Sigmoid colon (tissue), 6 donors: ENCODE measurements at regions not wholly inside any gene's neighbourhood (a gene's known extent, or its start where the extent isn't known, plus 50 kb on each side); places are given as distances from the start of the nearest gene placed in this dataset.
A peak's percentile ranks its signal among the peaks of the same experiment; 100 is the strongest.

ENCODE experiments used
- DNase-seq: peaks from one replicate; pipeline ENCODE4 v3.0.0-alpha.2; 2019
- H3K27ac ChIP-seq, 4 donors: fragments of 200-600 bp; sonication (generic); one replicate each; pipeline ENCODE4 v1.5.1; 2016 to 2019; ENCODE audit warnings: mild to moderate bottlenecking in 1 of 4
- H3K27me3 ChIP-seq, 3 donors: fragments of 200-600 bp; sonication (generic); one replicate each; pipeline ENCODE4 v1.5.1; 2019; ENCODE audit warnings: mild to moderate bottlenecking in 1 of 3
- H3K36me3 ChIP-seq, 4 donors: fragments of 200-600 bp; sonication (generic); one replicate each; pipeline ENCODE4 v1.5.1; 2016 to 2019
- H3K4me1 ChIP-seq, 4 donors: fragments of 200-600 bp; sonication (generic); one replicate each; pipeline ENCODE4 v1.5.1; 2017 to 2019
- H3K4me3 ChIP-seq, 4 donors: fragments of 200-600 bp; sonication (generic); one replicate each; pipeline ENCODE4 v1.5.1; 2017 to 2019; ENCODE audit warnings: mild to moderate bottlenecking in 2 of 4, moderate library complexity in 1 of 4
- H3K9me3 ChIP-seq, 4 donors: fragments of 200-600 bp in 3 of 4; sonication (generic) in 3 of 4; one replicate each; pipeline versions ENCODE4 v1.5.1 to v1.6.1; 2013 to 2019
- EP300 ChIP-seq, 4 donors: sonication (generic); formaldehyde crosslinking; IDR thresholded peaks; one replicate each; pipeline ENCODE4 v1.6.1; 2017; ENCODE audit warnings: antibody characterized with exemption in 4 of 4
- POLR2A ChIP-seq, 2 donors: fragments of 450-650 bp; IDR thresholded peaks; one replicate each; pipeline ENCODE4 v1.6.1; 2016; ENCODE audit warnings: antibody characterized with exemption in 2 of 2, mild to moderate bottlenecking in 2 of 2, moderate library complexity in 2 of 2
- POLR2AphosphoS5 ChIP-seq, 4 donors: sonication (generic); formaldehyde crosslinking; IDR thresholded peaks; one replicate each; pipeline ENCODE4 v1.6.1; 2017; ENCODE audit warnings: antibody characterized with exemption in 4 of 4
- WGBS, 2 donors: extraction: QIAGEN DNeasy Blood & Tissue Kit; methylation state at CpG; one replicate each; pipeline ENCODE4 v1.1.7; 2013; 5-methylcytosine and 5-hydroxymethylcytosine counted together
- intact Hi-C: fragments of 100-400 bp; cut with DNase I; formaldehyde crosslinking; loops from one replicate; pipeline ENCODE4 v1.15.1; 2023
- TF ChIP-seq, protein P1 (sequence below), 4 experiments: fragments of 450-650 bp in 3 of 4; fragments of 200-600 bp in 1 of 4; IDR thresholded peaks; one replicate each; pipeline ENCODE4 v1.5.1; 2016 to 2019; ENCODE audit warnings: antibody characterized with exemption in 4 of 4, mild to moderate bottlenecking in 3 of 4, moderate library complexity in 2 of 4
- donor health status: healthy with polysubstance abuse.
- donor health status: healthy.

GRCh38 chr4:38275331-38276100, 315.3 kb downstream of the PTTG2 start:
- H3K4me1 ChIP-seq, result peaks cover 0 to 15% (median 10%) of the 10 kb centered on the region in 4 donors
- intact Hi-C loops, result no loop called here
- no peaks in the 10 kb centered on the region for H3K36me3 ChIP-seq
- H3K27ac ChIP-seq, result no peak overlapping the region
- DNase-seq, result no peak
- H3K27me3 ChIP-seq, result no peaks in the 10 kb centered on the region
- H3K4me3 ChIP-seq, result no peak overlapping the region
- TF ChIP-seq EP300 (IDR thresholded peaks at IDR 0.05) (no peak), POLR2AphosphoS5 (IDR thresholded peaks at IDR 0.05) (no peak)
- H3K9me3 ChIP-seq, result no peaks in the 10 kb centered on the region
- WGBS, 2 donors, result 35 to 56% methylated on average over 5 of the region's 5 CpGs

GRCh38 chr4:38278255-38278654, 318.1 kb downstream of the PTTG2 start:
- peaks cover 0 to 30% (median 23%) of the 10 kb centered on the region in 4 donors for H3K4me1 ChIP-seq
- no peak for DNase-seq
- no peaks in the 10 kb centered on the region for H3K36me3 ChIP-seq
- intact Hi-C loops, result no loop called here
- TF ChIP-seq POLR2AphosphoS5 (IDR thresholded peaks at IDR 0.05) (no peak), EP300 (IDR thresholded peaks at IDR 0.05) (no peak), POLR2A (IDR thresholded peaks at IDR 0.05) (no peak)
- TF ChIP-seq, protein P1, sequence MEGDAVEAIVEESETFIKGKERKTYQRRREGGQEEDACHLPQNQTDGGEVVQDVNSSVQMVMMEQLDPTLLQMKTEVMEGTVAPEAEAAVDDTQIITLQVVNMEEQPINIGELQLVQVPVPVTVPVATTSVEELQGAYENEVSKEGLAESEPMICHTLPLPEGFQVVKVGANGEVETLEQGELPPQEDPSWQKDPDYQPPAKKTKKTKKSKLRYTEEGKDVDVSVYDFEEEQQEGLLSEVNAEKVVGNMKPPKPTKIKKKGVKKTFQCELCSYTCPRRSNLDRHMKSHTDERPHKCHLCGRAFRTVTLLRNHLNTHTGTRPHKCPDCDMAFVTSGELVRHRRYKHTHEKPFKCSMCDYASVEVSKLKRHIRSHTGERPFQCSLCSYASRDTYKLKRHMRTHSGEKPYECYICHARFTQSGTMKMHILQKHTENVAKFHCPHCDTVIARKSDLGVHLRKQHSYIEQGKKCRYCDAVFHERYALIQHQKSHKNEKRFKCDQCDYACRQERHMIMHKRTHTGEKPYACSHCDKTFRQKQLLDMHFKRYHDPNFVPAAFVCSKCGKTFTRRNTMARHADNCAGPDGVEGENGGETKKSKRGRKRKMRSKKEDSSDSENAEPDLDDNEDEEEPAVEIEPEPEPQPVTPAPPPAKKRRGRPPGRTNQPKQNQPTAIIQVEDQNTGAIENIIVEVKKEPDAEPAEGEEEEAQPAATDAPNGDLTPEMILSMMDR (IDR thresholded peaks at IDR 0.05), result no peak
- H3K9me3 ChIP-seq, result no peaks in the 10 kb centered on the region
- H3K27me3 ChIP-seq, result no peaks in the 10 kb centered on the region
- H3K27ac ChIP-seq, result no peak overlapping the region
- WGBS, 2 donors, result 74 to 87% methylated on average over 4 of the region's 4 CpGs
- H3K4me3 ChIP-seq, result no peak overlapping the region

DNA sequence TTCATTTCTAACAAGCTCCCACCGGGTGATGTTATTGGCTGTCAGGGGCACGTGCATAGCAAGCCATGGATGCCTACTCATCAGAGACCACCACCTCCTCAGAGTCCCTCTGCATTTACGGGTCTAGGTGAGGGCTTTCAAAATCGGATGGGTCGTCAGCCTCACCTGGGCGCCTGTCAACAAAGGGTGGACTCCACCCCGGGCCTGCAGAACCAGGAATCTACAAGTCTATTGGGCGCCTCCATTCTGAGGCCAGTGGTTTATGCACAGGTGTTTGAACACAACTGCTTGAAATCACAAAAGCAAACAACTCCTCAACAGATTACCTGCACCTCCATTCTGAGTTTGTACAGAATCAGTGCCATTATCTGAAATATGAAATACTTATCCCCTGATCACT, 318.9 kb downstream of the PTTG2 start:
- no peak overlapping the region for H3K4me3 ChIP-seq
- no peak for TF ChIP-seq EP300 (IDR thresholded peaks at IDR 0.05)
- no peaks in the 10 kb centered on the region for H3K27me3 ChIP-seq
- WGBS, 2 donors, result 37 to 77% methylated on average over 8 of the region's 8 CpGs
- no peak for DNase-seq
- peaks cover 0 to 30% (median 23%) of the 10 kb centered on the region in 4 donors for H3K4me1 ChIP-seq
- H3K36me3 ChIP-seq, result no peaks in the 10 kb centered on the region
- no peak overlapping the region for H3K27ac ChIP-seq
- H3K9me3 ChIP-seq, result no peaks in the 10 kb centered on the region
- intact Hi-C loops, result no loop called here

GRCh38 chr4:38279650-38280322, 319.6 kb downstream of the PTTG2 start:
- WGBS, 2 donors, result 18 to 68% methylated on average over 9 of the region's 9 CpGs
- intact Hi-C loops, result no loop called here
- H3K27me3 ChIP-seq, result no peaks in the 10 kb centered on the region
- no peak for TF ChIP-seq EP300 (IDR thresholded peaks at IDR 0.05)
- TF ChIP-seq POLR2AphosphoS5 (IDR thresholded peaks at IDR 0.05), result no peak
- TF ChIP-seq, protein P1 (IDR thresholded peaks at IDR 0.05), result no peak
- TF ChIP-seq POLR2A (IDR thresholded peaks at IDR 0.05), result no peak
- peaks cover 0 to 30% (median 23%) of the 10 kb centered on the region in 4 donors for H3K4me1 ChIP-seq
- no peak for DNase-seq
- H3K4me3 ChIP-seq, result no peak overlapping the region
- H3K36me3 ChIP-seq, result no peaks in the 10 kb centered on the region
- H3K9me3 ChIP-seq, result no peaks in the 10 kb centered on the region
- H3K27ac ChIP-seq, result peak overlapping the region in 1 of 4 donors; percentile 12

DNA sequence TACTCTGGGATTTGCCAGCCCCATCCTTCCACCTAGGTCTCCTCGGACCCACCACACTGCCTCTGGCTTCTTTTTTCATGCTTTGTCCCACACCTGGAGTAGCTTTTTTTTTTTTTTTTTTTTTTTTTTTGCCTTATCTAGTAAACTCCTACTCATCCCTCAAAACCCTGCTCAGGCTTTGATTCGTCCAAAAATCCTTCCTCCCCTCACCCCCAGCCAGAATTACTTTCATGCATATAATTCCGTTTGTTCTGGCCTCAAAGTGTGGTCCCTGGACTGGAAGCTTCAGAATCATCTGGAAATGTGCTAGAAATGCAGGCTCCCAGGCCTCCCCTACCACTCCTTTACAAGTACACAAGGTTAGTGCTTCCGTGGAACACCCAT, 320.1 kb downstream of the PTTG2 start:
- no peak for DNase-seq
- WGBS, 2 donors, result 59 to 81% methylated on average over 4 of the region's 4 CpGs

More for the DNA sequence above, 320.1 kb downstream of the PTTG2 start:
- H3K4me1 ChIP-seq, result peaks cover 0 to 30% (median 23%) of the 10 kb centered on the region in 4 donors
- intact Hi-C loops, result no loop called here
- TF ChIP-seq POLR2A (IDR thresholded peaks at IDR 0.05), result no peak
- TF ChIP-seq, protein P1 (IDR thresholded peaks at IDR 0.05), result no peak
- TF ChIP-seq POLR2AphosphoS5 (IDR thresholded peaks at IDR 0.05), result no peak
- no peak for TF ChIP-seq EP300 (IDR thresholded peaks at IDR 0.05)
- H3K27ac ChIP-seq, result no peak overlapping the region
- H3K4me3 ChIP-seq, result no peak overlapping the region
- H3K36me3 ChIP-seq, result no peaks in the 10 kb centered on the region
- no peaks in the 10 kb centered on the region for H3K9me3 ChIP-seq
- H3K27me3 ChIP-seq, result no peaks in the 10 kb centered on the region
